ENCODE measurements at regions not wholly inside any gene's neighbourhood (a gene's known extent, or its start where the extent isn't known, plus 50 kb on each side); places are given as distances from the start of the nearest gene placed in this dataset.

DNA sequence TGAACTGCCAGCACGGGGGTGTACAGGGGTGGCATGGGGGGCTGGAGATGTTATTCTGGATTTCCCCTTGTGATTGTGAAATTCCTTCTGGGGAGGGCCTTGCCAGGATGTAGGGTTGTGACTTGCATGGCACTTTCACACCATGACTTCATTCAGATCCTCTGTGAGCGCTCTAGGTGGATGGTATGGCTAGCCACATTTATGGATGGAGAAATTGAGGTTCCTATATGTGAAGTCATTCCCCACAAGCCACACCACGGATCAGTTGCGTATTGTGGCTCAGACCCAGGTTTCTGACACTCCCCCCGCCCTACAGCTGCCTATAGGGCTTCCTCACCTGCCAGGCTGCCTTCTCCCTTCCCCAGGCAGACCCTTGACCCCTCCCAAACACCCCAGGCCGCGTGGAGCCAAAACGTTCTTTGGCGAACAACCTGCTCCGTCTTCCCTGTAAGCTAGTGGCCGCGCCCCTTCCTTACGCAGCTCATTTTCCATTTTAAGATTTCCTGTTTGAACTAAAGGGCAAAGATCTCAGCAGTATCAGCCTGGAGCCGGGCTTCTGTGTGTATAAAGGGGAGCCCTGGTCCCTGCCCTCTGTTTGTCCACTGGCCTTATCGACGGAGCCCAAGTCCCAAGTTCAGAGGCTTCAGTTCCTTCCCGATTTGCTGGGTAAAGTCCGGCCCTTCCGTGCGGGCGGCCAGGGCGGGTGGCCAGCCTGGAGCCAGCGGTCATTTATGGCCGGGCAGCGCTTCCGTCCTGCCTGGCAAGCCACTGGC, 97.8 kb upstream of the KLF4 start:
- no peak for TF ChIP-seq POLR2A (IDR thresholded peaks at IDR 0.05)
- TF ChIP-seq, protein P1, sequence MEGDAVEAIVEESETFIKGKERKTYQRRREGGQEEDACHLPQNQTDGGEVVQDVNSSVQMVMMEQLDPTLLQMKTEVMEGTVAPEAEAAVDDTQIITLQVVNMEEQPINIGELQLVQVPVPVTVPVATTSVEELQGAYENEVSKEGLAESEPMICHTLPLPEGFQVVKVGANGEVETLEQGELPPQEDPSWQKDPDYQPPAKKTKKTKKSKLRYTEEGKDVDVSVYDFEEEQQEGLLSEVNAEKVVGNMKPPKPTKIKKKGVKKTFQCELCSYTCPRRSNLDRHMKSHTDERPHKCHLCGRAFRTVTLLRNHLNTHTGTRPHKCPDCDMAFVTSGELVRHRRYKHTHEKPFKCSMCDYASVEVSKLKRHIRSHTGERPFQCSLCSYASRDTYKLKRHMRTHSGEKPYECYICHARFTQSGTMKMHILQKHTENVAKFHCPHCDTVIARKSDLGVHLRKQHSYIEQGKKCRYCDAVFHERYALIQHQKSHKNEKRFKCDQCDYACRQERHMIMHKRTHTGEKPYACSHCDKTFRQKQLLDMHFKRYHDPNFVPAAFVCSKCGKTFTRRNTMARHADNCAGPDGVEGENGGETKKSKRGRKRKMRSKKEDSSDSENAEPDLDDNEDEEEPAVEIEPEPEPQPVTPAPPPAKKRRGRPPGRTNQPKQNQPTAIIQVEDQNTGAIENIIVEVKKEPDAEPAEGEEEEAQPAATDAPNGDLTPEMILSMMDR (IDR thresholded peaks at IDR 0.05) = no peak
